Activated naive CD4-positive, alpha-beta T cell treated with anti-CD3 and anti-CD28 coated beads, Interleukin-2, amount 50 U/mL, for 72 hours (primary cell): ENCODE measurements at regions not wholly inside any gene's neighbourhood (a gene's known extent, or its start where the extent isn't known, plus 50 kb on each side); places are given as distances from the start of the nearest gene placed in this dataset.
A peak's percentile ranks its signal among the peaks of the same experiment; 100 is the strongest.
"Not testable (repeated sequence)": the region's sequence is repeated elsewhere in the genome, so short reads cannot be mapped to it uniquely, and the experiment has no call there.

Source experiments
- ATAC-seq, 2 donors: fragments of 150-1000 bp; cut with Tn5 transposase; 2 replicates each; pipeline ENCODE4 v1.10.0; 2021; ENCODE audit warnings: mild to moderate bottlenecking in 2 of 2, moderate library complexity in 2 of 2
- DNase-seq, 2 donors: peaks; one replicate each; pipeline ENCODE4 v3.0.0; 2021 to 2022; ENCODE audit warnings: low spot score in 2 of 2
- H3K27ac Mint-ChIP-seq, 2 donors: one replicate each; pipeline ENCODE4 v1.8.0; 2022; ENCODE audit warnings: mild to moderate bottlenecking in 2 of 2, mixed read lengths in 2 of 2
- H3K36me3 Mint-ChIP-seq, 2 donors: one replicate each; pipeline ENCODE4 v1.8.0; 2022; ENCODE audit warnings: mixed read lengths in 2 of 2
- H3K9me3 Mint-ChIP-seq, 2 donors: one replicate each; pipeline ENCODE4 v1.8.0; 2022; ENCODE audit warnings: mixed read lengths in 2 of 2

- Mint-ChIP-seq H3K9me3 (no peaks in the 10 kb centered on the region), H3K36me3 (no peaks in the 10 kb centered on the region), H3K27ac (no peak overlapping the region)
- no peak for ATAC-seq
- no peak for DNase-seq
Measured at GRCh38 chr5:40141418-40141817, 538.3 kb upstream of the PTGER4 start.

GRCh38 chr5:40137223-40137622 lies 542.5 kb upstream of the PTGER4 start:
- ATAC-seq (no peak), DNase-seq (no peak)
- Mint-ChIP-seq H3K9me3 (peaks cover 3% of the 10 kb centered on the region in 2 donors), H3K36me3 (peaks cover 0 to 4% of the 10 kb centered on the region in 2 donors), H3K27ac (no peak overlapping the region)

DNA sequence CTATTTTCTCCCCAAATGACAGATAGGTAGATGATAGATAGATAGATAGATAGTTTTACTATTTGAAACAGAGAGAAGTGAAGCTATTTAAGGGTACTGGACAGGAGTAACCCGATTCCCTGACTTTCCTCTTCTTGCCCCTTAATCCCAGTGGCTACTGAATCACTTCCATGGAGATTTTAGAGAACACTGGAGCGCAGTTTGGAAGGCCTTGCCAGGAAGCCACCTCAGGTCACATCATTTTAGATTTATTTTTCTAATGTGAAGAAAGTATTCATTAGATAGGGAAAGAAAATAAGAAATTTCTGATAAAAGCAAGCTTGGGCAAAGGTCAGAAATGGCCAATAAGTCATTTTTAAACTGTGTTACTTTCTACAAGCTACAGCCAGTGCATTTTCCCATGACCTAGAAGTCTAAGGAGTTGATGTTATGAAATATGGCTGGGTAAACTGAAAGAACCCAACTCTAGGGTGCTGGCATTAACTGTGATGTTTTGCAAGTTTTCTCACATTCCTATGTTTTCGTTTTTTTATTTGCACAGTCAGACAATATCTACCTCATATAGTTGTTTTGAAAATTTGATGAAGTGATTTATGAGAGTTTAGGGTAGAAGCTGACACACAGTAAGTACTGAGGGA lies 544.7 kb upstream of the PTGER4 start:
- peak overlapping the region in 1 of 2 donors; percentile 46 for H3K27ac Mint-ChIP-seq
- H3K36me3 Mint-ChIP-seq, result peaks cover 0 to 14% of the 10 kb centered on the region in 2 donors
- ATAC-seq (no peak), DNase-seq (no peak)
- peaks cover 3 to 4% of the 10 kb centered on the region in 2 donors for H3K9me3 Mint-ChIP-seq

DNA sequence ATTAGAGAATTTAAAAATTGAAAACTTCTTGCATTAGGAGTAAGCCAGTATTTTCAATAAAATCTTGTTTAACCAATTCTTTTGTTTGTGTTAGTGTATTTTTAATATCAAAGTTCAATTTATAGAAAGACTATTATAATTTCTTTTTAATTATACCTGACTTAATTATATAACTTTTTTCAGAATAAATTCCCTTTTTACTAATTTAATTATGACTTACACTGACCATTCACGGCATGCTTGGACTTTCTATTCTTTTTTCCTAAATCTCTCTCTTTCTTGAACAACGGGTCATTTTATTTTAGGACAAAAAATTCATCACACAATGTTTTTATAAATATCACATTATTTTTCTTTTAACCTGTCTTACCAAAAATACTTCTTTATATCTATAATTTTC lies 555.3 kb upstream of the PTGER4 start:
- DNase-seq (no peak), ATAC-seq (no peak)
- peaks cover 24 to 48% of the 10 kb centered on the region in 2 donors for H3K36me3 Mint-ChIP-seq
- H3K9me3 Mint-ChIP-seq, result peaks cover 21 to 27% of the 10 kb centered on the region in 2 donors
- H3K27ac Mint-ChIP-seq, result no peak overlapping the region

DNA sequence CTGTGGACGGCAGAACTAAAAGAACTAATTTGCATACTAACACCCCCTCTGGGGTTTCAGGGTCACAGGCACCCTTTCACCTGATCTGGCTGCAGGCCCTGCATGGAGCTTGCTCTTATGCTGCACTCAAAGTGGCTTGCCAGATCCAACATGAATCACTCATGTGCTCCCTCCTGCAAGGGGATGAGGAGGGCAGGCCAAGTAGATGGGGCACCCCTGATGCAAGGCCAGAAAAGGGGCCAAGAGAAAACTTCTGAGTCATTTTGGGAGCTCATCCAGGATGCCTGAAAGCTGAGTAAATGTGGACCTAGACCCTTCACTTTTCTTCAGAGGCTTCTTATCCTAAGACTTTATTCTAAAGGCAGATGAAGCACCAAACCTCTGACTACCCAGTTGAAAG lies 558.5 kb upstream of the PTGER4 start:
- Mint-ChIP-seq H3K9me3 (peaks cover 6 to 12% of the 10 kb centered on the region in 2 donors), H3K27ac (no peak overlapping the region), H3K36me3 (peaks cover 18% of the 10 kb centered on the region in 2 donors)
- no peak for ATAC-seq
- DNase-seq, result no peak

DNA sequence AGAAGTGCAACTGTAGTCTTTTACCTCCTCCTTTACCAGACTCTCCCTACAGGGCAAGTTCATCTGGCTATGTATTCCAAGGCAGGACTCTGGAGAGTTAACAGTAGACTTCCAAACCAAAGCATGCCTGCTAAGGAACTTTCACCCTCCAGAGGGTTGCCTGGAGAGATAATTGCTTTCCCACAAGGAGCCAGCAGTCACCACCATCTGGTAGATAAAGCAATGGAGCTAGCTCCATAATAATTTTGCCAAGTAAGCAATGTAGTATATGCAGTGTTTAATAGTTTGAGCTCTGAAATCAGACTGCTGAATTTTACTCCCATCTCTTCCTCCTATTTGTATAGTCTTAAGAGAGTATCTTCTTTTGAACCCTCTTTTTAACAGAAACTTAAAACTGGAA lies 566.8 kb upstream of the PTGER4 start:
- ATAC-seq (no peak), DNase-seq (no peak)
- Mint-ChIP-seq H3K36me3 (peaks cover 0 to 6% of the 10 kb centered on the region in 2 donors), H3K9me3 (peaks cover 0 to 8% of the 10 kb centered on the region in 2 donors), H3K27ac (no peak overlapping the region)

- H3K27ac Mint-ChIP-seq, ATAC-seq, H3K36me3 Mint-ChIP-seq, DNase-seq, H3K9me3 Mint-ChIP-seq: not testable (repeated sequence)
Measured at GRCh38 chr5:40111036-40111435, 568.7 kb upstream of the PTGER4 start.

GRCh38 chr5:40108764-40109390 lies 570.8 kb upstream of the PTGER4 start:
- Mint-ChIP-seq H3K36me3 (peaks cover 8 to 18% of the 10 kb centered on the region in 2 donors), H3K9me3 (peaks cover 12 to 20% of the 10 kb centered on the region in 2 donors)
- H3K27ac Mint-ChIP-seq, DNase-seq, ATAC-seq: not testable (repeated sequence)

- Mint-ChIP-seq H3K9me3 (peaks cover 20 to 24% of the 10 kb centered on the region in 2 donors), H3K36me3 (peaks cover 18 to 19% of the 10 kb centered on the region in 2 donors)
- H3K27ac Mint-ChIP-seq, DNase-seq, ATAC-seq: not testable (repeated sequence)
Measured at GRCh38 chr5:40107786-40108185, 571.9 kb upstream of the PTGER4 start.

DNA sequence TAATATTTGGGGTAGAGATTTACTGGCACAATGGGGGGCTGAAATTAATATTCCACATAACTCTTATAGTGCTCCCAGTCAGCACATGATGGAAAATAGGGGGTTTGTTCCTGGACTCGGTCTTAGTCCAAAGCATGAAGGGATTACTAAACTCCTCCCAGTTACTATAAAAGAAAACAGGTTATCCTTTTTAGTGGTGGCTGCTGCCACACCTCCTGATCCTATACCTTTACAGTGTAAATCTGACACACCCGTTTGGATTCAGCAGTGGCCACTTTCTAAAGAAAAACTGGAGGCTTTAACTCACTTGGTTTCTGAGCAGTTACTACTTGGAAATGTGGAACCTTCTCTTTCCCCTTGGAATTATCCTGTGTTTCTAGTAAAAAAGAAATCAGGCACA lies 572.9 kb upstream of the PTGER4 start:
- ATAC-seq (no peak), DNase-seq (no peak)
- Mint-ChIP-seq H3K36me3 (peaks cover 14 to 21% of the 10 kb centered on the region in 2 donors), H3K9me3 (peaks cover 23 to 24% of the 10 kb centered on the region in 2 donors), H3K27ac (no peak overlapping the region)

DNA sequence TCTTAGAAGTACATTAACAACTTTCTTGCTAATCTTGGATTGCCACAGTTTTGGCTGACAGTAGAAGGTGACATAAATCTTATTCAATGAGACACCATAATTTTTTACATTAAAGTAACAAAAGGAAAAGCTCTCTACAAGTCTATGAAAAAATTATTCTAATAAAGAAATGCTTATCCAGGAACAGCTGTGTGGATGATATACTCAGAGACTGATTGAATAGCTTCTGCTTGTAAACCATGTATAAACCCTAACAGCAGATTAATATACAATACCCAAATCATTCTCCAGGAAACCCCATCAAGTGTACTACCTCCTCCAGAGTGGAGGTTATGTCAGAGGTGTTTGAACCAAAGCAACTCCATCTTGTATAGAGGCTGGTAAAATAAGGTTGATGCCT lies 581.4 kb upstream of the PTGER4 start:
- Mint-ChIP-seq H3K27ac (no peak overlapping the region), H3K9me3 (peaks cover 7 to 18% of the 10 kb centered on the region in 2 donors), H3K36me3 (peaks cover 0 to 9% of the 10 kb centered on the region in 2 donors)
- DNase-seq (no peak), ATAC-seq (no peak)

DNA sequence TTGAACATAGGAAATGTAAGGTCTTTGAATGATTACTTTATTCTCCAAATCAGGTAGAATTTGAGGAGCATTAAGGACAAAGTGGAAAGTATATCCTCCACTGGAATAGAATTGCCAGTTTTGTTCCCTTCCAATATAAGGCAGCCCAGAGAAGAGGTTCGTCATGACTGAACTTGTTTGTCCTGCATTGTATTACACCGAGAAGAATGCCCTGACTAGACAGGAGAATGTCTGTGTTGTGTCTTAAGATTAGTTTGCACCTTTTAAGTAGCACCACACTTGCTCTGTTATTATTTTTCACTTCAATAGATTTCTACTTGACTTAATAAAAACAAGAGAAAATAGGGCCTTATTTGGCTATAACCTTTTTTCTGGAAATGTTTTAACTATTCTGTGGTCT lies 586.2 kb upstream of the PTGER4 start:
- H3K36me3 Mint-ChIP-seq, result peaks cover 6 to 22% of the 10 kb centered on the region in 2 donors
- no peak for DNase-seq

GRCh38 chr5:40089269-40089668 lies 590.4 kb upstream of the PTGER4 start:
- H3K27ac Mint-ChIP-seq, result no peak overlapping the region
- DNase-seq, result no peak

More for the DNA sequence above, 586.2 kb upstream of the PTGER4 start:
- no peak for ATAC-seq
- Mint-ChIP-seq H3K27ac (no peak overlapping the region), H3K9me3 (peaks cover 8 to 27% of the 10 kb centered on the region in 2 donors)

DNA sequence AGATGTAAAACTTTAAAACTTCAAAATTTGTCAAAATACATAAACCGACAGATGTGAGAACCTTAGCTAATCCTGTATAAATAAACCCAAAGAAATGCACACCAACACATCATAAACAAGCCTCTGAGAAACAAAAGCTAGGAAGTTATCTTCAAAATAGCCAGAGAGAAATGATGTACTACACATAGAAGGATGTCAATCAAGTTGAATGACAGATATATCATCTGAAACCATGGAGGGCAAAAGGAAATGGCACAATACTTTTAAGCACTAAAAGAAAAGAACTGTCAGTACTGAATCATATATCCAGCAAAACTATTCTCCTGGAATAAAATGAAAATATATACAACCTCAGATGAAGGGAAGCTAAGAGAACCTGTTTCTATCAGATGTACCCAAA lies 595.1 kb upstream of the PTGER4 start:
- no peak overlapping the region for H3K27ac Mint-ChIP-seq
- H3K9me3 Mint-ChIP-seq, result peaks cover 0 to 15% of the 10 kb centered on the region in 2 donors
- DNase-seq, result no peak
- H3K36me3 Mint-ChIP-seq, result no peaks in the 10 kb centered on the region
- ATAC-seq, result no peak

More at GRCh38 chr5:40089269-40089668, 590.4 kb upstream of the PTGER4 start:
- peaks cover 6 to 22% of the 10 kb centered on the region in 2 donors for H3K36me3 Mint-ChIP-seq
- peaks cover 8 to 30% of the 10 kb centered on the region in 2 donors for H3K9me3 Mint-ChIP-seq
- no peak for ATAC-seq

GRCh38 chr5:40082313-40082712 lies 597.4 kb upstream of the PTGER4 start:
- DNase-seq (no peak), ATAC-seq (no peak)
- H3K27ac Mint-ChIP-seq, result no peak overlapping the region
- H3K36me3 Mint-ChIP-seq, result no peaks in the 10 kb centered on the region
- H3K9me3 Mint-ChIP-seq, result peaks cover 0 to 12% of the 10 kb centered on the region in 2 donors

DNA sequence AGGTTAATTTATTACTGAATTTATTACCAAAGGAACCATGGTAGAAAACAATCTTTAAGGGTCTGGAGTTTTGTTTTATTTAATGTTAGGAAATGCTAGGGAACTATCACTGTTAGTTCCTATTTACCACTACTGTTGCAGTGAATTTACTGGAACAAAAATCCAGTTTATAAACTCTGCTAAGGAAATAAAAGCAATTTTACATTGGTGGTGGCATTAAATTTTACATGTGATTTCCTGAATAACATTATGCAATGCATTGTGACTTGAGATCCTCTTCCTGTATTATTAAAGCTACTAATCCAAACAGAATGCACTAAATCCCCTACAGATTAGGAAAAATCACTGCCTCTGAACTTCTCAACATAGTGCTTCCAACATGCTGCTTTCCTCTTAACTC lies 599.5 kb upstream of the PTGER4 start:
- Mint-ChIP-seq H3K9me3 (peaks cover 0 to 5% of the 10 kb centered on the region in 2 donors), H3K36me3 (no peaks in the 10 kb centered on the region), H3K27ac (no peak overlapping the region)
- ATAC-seq (no peak), DNase-seq (no peak)

DNA sequence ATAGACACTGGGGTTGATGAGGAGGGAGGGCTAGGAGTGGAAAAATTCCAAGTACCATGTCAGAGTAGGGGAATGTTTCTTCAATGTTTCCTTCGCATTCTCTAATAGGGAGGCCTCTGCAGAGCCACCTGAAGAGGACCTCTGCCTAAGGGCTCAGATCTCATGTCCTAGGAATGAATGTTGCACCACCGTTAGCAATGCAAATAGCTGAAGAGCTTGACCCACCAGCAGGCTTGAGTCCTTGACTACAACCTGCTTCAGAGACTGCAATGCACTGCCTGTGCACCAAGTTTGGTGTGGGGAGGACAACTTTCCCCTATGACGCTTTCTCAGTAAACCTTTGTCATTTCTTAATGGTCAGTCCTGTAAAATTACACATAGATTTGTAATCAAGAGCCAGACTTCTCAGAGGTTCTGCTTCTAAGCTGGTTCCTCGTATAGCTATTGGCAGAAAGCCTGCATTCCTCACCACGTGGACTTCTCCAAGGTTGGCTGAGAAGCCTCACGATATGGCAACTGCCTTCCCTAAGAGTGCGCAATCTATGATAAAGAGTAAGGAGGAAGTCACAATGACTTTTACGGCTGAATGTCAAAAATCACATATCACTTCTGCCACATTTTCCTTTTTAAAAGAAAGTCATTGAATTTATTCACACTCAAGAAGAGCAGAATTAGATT lies 600.7 kb upstream of the PTGER4 start:
- ATAC-seq, result no peak
- Mint-ChIP-seq H3K9me3 (no peaks in the 10 kb centered on the region), H3K27ac (no peak overlapping the region), H3K36me3 (no peaks in the 10 kb centered on the region)
- no peak for DNase-seq
